Rectal smooth muscle tissue (tissue), 1 donor: ENCODE measurements at regions not wholly inside any gene's neighbourhood (a gene's known extent, or its start where the extent isn't known, plus 50 kb on each side); places are given as distances from the start of the nearest gene placed in this dataset.

Source experiments
- H3K27ac ChIP-seq: one replicate; pipeline ENCODE4 v1.7.0; 2013; ENCODE audit warnings: low read depth, low read length, inconsistent platforms
- H3K27me3 ChIP-seq: one replicate; pipeline ENCODE4 v1.7.0; 2013; ENCODE audit warnings: low read length; ENCODE audit not compliant: control insufficient read depth, insufficient read depth
- H3K36me3 ChIP-seq: one replicate; pipeline ENCODE4 v1.7.0; 2013; ENCODE audit warnings: low read length; ENCODE audit not compliant: control insufficient read depth, insufficient read depth
- H3K4me1 ChIP-seq: one replicate; pipeline ENCODE4 v1.7.0; 2013; ENCODE audit warnings: low read length; ENCODE audit not compliant: control insufficient read depth, insufficient read depth
- H3K4me3 ChIP-seq: one replicate; pipeline ENCODE4 v1.7.0; 2013; ENCODE audit warnings: low read length
- H3K9ac ChIP-seq: one replicate; pipeline ENCODE4 v1.7.0; 2013; ENCODE audit warnings: low read length

GRCh38 chr4:188534917-188535316 lies 395.7 kb downstream of the TRIML1 start:
- Histone ChIP-seq H3K4me1 (no peaks in the 10 kb centered on the region), H3K9ac (no peak overlapping the region), H3K27me3 (no peaks in the 10 kb centered on the region), H3K36me3 (no peaks in the 10 kb centered on the region), H3K4me3 (no peak overlapping the region), H3K27ac (no peak overlapping the region)

GRCh38 chr4:188536826-188537225 lies 397.6 kb downstream of the TRIML1 start:
- no peak overlapping the region for H3K27ac ChIP-seq
- H3K4me1 ChIP-seq = no peaks in the 10 kb centered on the region
- no peak overlapping the region for H3K9ac ChIP-seq

GRCh38 chr4:188550296-188550695 lies 411.1 kb downstream of the TRIML1 start:
- H3K27ac ChIP-seq = no peak overlapping the region
- H3K4me3 ChIP-seq = no peak overlapping the region
- no peak overlapping the region for H3K9ac ChIP-seq
- H3K4me1 ChIP-seq = no peaks in the 10 kb centered on the region
- no peaks in the 10 kb centered on the region for H3K36me3 ChIP-seq
- H3K27me3 ChIP-seq = no peaks in the 10 kb centered on the region

More at GRCh38 chr4:188536826-188537225, 397.6 kb downstream of the TRIML1 start:
- no peak overlapping the region for H3K4me3 ChIP-seq
- no peaks in the 10 kb centered on the region for H3K36me3 ChIP-seq
- H3K27me3 ChIP-seq = no peaks in the 10 kb centered on the region

- H3K4me3 ChIP-seq = no peak overlapping the region
- H3K27me3 ChIP-seq = no peaks in the 10 kb centered on the region
- H3K9ac ChIP-seq = no peak overlapping the region
- no peak overlapping the region for H3K27ac ChIP-seq
- no peaks in the 10 kb centered on the region for H3K4me1 ChIP-seq
- no peaks in the 10 kb centered on the region for H3K36me3 ChIP-seq
Measured at GRCh38 chr4:188551156-188551555, 411.9 kb downstream of the TRIML1 start.

- Histone ChIP-seq H3K36me3 (no peaks in the 10 kb centered on the region), H3K4me3 (no peak overlapping the region), H3K9ac (no peak overlapping the region), H3K4me1 (no peaks in the 10 kb centered on the region), H3K27ac (no peak overlapping the region), H3K27me3 (no peaks in the 10 kb centered on the region)
Measured at GRCh38 chr4:188552741-188553275, 413.6 kb downstream of the TRIML1 start.

GRCh38 chr4:188554413-188554812 lies 415.2 kb downstream of the TRIML1 start:
- Histone ChIP-seq H3K36me3 (no peaks in the 10 kb centered on the region), H3K27ac (no peak overlapping the region), H3K4me1 (no peaks in the 10 kb centered on the region), H3K4me3 (no peak overlapping the region), H3K27me3 (no peaks in the 10 kb centered on the region), H3K9ac (no peak overlapping the region)

GRCh38 chr4:188573104-188573503 lies 433.9 kb downstream of the TRIML1 start:
- H3K4me1 ChIP-seq = no peaks in the 10 kb centered on the region

GRCh38 chr4:188578657-188579056 lies 439.4 kb downstream of the TRIML1 start:
- Histone ChIP-seq H3K36me3 (no peaks in the 10 kb centered on the region), H3K4me1 (no peaks in the 10 kb centered on the region), H3K27me3 (no peaks in the 10 kb centered on the region), H3K4me3 (no peak overlapping the region), H3K9ac (no peak overlapping the region), H3K27ac (no peak overlapping the region)

More at GRCh38 chr4:188573104-188573503, 433.9 kb downstream of the TRIML1 start:
- Histone ChIP-seq H3K27ac (no peak overlapping the region), H3K4me3 (no peak overlapping the region), H3K9ac (no peak overlapping the region), H3K36me3 (no peaks in the 10 kb centered on the region), H3K27me3 (no peaks in the 10 kb centered on the region)

GRCh38 chr4:188596021-188596420 lies 456.8 kb downstream of the TRIML1 start:
- Histone ChIP-seq H3K27me3 (no peaks in the 10 kb centered on the region), H3K36me3 (no peaks in the 10 kb centered on the region), H3K4me1 (no peaks in the 10 kb centered on the region), H3K27ac (no peak overlapping the region), H3K9ac (no peak overlapping the region), H3K4me3 (no peak overlapping the region)

GRCh38 chr4:188603646-188604045 lies 464.4 kb downstream of the TRIML1 start:
- Histone ChIP-seq H3K36me3 (no peaks in the 10 kb centered on the region), H3K4me3 (no peak overlapping the region), H3K27me3 (no peaks in the 10 kb centered on the region), H3K4me1 (no peaks in the 10 kb centered on the region), H3K27ac (no peak overlapping the region), H3K9ac (no peak overlapping the region)

- H3K4me3 ChIP-seq = no peak overlapping the region
- no peaks in the 10 kb centered on the region for H3K27me3 ChIP-seq
- no peaks in the 10 kb centered on the region for H3K36me3 ChIP-seq
- H3K27ac ChIP-seq = no peak overlapping the region
- no peak overlapping the region for H3K9ac ChIP-seq
- H3K4me1 ChIP-seq = no peaks in the 10 kb centered on the region
Measured at GRCh38 chr4:188606635-188607034, 467.4 kb downstream of the TRIML1 start.

- no peak overlapping the region for H3K4me3 ChIP-seq
- no peaks in the 10 kb centered on the region for H3K4me1 ChIP-seq
- no peak overlapping the region for H3K27ac ChIP-seq
- H3K36me3 ChIP-seq = no peaks in the 10 kb centered on the region
- no peak overlapping the region for H3K9ac ChIP-seq
- no peaks in the 10 kb centered on the region for H3K27me3 ChIP-seq
Measured at GRCh38 chr4:188611143-188611542, 471.9 kb downstream of the TRIML1 start.

GRCh38 chr4:188612659-188613058 lies 473.4 kb downstream of the TRIML1 start:
- H3K4me1 ChIP-seq = no peaks in the 10 kb centered on the region
- no peak overlapping the region for H3K27ac ChIP-seq
- no peaks in the 10 kb centered on the region for H3K27me3 ChIP-seq
- no peak overlapping the region for H3K4me3 ChIP-seq
- no peak overlapping the region for H3K9ac ChIP-seq
- no peaks in the 10 kb centered on the region for H3K36me3 ChIP-seq
